WERI-Rb-1 (cell line): ENCODE measurements at regions not wholly inside any gene's neighbourhood (a gene's known extent, or its start where the extent isn't known, plus 50 kb on each side); places are given as distances from the start of the nearest gene placed in this dataset.

ENCODE experiments used
- DNase-seq: peaks from one replicate; pipeline ENCODE4 v3.0.0-alpha.2; 2020
- H3K27ac ChIP-seq: fragments of 250-450 bp; sonication (Bioruptor Pico); 2 replicates; pipeline ENCODE4 v1.5.1; 2020; ENCODE audit warnings: mild to moderate bottlenecking, moderate library complexity
- H3K27me3 ChIP-seq: fragments of 250-450 bp; sonication (Bioruptor Pico); 2 replicates; pipeline ENCODE4 v1.5.1; 2021; ENCODE audit warnings: mild to moderate bottlenecking, low read depth, moderate library complexity; ENCODE audit not compliant: insufficient read depth, severe bottlenecking
- H3K36me3 ChIP-seq: fragments of 250-450 bp; sonication (Bioruptor Pico); 2 replicates; pipeline ENCODE4 v1.5.1; 2020; ENCODE audit warnings: mild to moderate bottlenecking, moderate library complexity
- H3K4me3 ChIP-seq: 2 replicates; pipeline ENCODE4 v1.5.1; 2011; ENCODE audit warnings: low read depth, mild to moderate bottlenecking, control low read depth, low read length
- H3K9me3 ChIP-seq: fragments of 250-450 bp; sonication (Bioruptor Pico); 2 replicates; pipeline ENCODE4 v1.5.1; 2021; ENCODE audit warnings: mild to moderate bottlenecking, moderate library complexity; ENCODE audit not compliant: severe bottlenecking
- TF ChIP-seq, protein P1 (sequence below): IDR thresholded peaks from 2 replicates; pipeline ENCODE4 v1.5.1; 2011; ENCODE audit warnings: low read depth, mild to moderate bottlenecking, control low read depth, inconsistent platforms, low read length

DNA sequence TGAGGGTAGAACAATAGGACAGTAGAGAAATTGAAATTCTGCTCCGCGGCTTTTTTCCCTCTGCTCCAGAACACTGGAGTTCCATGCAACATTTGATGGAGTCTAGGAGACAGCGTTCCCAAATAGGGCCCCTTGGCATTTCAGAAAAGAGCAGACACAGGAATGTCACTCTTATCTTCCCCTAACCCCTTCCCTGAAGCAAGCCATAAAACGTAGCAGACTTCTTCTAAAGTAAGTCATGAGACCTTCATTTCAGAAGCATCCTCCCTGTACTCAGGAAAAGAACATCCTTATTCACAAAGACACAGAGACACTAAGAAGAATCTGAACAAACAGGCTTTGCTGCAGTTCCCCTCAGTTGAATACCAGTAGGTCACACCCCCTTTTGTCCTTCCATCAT lies 296.1 kb upstream of the SOX9 start:
- H3K27ac ChIP-seq: no peak overlapping the region
- peaks cover 79% of the 10 kb centered on the region for H3K27me3 ChIP-seq
- no peaks in the 10 kb centered on the region for H3K9me3 ChIP-seq
- TF ChIP-seq, protein P1, sequence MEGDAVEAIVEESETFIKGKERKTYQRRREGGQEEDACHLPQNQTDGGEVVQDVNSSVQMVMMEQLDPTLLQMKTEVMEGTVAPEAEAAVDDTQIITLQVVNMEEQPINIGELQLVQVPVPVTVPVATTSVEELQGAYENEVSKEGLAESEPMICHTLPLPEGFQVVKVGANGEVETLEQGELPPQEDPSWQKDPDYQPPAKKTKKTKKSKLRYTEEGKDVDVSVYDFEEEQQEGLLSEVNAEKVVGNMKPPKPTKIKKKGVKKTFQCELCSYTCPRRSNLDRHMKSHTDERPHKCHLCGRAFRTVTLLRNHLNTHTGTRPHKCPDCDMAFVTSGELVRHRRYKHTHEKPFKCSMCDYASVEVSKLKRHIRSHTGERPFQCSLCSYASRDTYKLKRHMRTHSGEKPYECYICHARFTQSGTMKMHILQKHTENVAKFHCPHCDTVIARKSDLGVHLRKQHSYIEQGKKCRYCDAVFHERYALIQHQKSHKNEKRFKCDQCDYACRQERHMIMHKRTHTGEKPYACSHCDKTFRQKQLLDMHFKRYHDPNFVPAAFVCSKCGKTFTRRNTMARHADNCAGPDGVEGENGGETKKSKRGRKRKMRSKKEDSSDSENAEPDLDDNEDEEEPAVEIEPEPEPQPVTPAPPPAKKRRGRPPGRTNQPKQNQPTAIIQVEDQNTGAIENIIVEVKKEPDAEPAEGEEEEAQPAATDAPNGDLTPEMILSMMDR: no peak
- H3K36me3 ChIP-seq: no peaks in the 10 kb centered on the region
- no peak overlapping the region for H3K4me3 ChIP-seq
- DNase-seq: no peak

DNA sequence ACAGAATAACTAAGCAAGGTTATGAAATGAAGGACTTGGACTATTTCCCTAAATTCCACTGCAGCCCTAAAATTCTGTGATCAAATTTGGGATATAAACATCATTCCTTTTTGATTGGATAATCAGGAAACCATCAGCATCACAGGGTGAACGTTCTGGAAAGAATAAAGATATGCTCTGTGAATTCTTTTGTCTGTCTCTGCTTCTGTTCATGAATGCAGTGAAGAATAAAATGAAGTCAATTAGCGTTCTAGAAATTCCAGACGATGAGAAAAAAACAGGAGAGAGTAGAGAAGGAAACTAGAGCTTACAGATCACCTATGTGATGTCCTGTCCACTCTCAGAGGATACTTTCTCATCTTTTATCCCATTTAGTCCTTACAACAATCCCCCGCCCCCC lies 295.1 kb upstream of the SOX9 start:
- DNase-seq: no peak
- H3K4me3 ChIP-seq: no peak overlapping the region
- no peaks in the 10 kb centered on the region for H3K9me3 ChIP-seq
- TF ChIP-seq, protein P1: no peak
- no peak overlapping the region for H3K27ac ChIP-seq
- H3K27me3 ChIP-seq: peaks cover 76% of the 10 kb centered on the region
- no peaks in the 10 kb centered on the region for H3K36me3 ChIP-seq

DNA sequence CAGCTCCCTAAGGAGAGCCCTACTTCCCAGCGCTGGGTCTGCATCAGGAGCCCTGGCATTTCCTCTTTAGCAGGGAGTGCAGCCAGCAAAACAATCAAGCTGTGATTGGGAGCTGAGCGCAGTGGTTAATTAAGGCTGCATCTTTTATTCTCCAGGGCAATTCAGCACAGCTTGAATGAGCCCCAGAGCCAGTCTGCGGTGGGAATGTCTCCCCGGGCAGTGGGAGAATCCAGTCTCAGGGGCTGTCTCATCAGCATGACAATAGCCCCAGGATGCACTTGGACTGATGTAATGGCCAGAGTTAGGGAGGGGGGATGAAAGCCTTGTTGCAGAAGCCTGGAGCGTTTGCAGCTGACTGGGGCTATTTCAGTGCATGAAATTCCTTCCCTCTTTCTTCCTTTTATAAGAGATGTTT lies 292.6 kb upstream of the SOX9 start:
- no peak overlapping the region for H3K27ac ChIP-seq
- no peaks in the 10 kb centered on the region for H3K9me3 ChIP-seq
- no peak overlapping the region for H3K4me3 ChIP-seq
- TF ChIP-seq, protein P1: no peak
- no peak for DNase-seq
- peaks cover 69% of the 10 kb centered on the region for H3K27me3 ChIP-seq
- H3K36me3 ChIP-seq: no peaks in the 10 kb centered on the region

DNA sequence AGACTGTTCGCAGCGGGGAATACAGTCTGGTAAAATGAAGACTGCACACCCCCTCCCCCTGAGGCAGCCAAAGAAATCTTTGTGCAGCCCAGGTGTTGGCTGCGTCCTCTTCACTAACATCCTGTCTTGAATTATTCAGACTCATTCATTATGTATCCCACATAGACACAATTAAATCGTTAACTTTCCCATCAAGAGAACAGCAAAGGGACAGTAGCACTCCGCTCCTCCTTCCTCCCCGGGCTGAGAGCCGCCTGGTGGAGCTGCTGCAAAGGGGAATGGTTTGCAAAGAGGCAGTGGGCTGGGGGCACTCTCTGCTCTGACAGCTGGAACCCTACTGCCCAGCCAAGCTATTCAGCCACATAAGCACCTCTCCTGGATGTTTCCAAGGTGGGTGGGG lies 290.0 kb upstream of the SOX9 start:
- Histone ChIP-seq H3K4me3 (no peak overlapping the region), H3K27ac (no peak overlapping the region), H3K27me3 (peaks cover 62% of the 10 kb centered on the region), H3K9me3 (no peaks in the 10 kb centered on the region), H3K36me3 (no peaks in the 10 kb centered on the region)
- TF ChIP-seq, protein P1: no peak
- no peak for DNase-seq

DNA sequence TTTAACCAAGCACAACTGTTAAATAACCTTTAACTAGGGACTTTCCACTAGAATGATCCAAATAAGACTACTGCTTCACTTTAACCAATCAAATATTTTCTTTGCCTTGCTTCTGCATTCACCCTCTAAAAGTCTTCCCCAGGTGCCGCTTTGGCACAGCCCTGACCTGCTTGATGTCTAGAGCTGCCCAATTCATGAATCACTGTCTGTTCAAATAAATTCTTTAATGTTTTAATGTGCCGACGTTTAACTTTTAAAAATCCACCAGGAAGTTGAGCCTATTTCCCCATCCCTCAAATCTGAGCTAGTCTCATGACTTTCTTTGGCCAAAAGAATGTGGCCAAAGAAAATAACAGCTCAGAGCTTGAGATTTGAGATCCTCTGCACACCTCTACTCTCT lies 277.8 kb upstream of the SOX9 start:
- DNase-seq: no peak
- no peaks in the 10 kb centered on the region for H3K36me3 ChIP-seq
- peaks cover 41% of the 10 kb centered on the region for H3K27me3 ChIP-seq
- H3K4me3 ChIP-seq: no peak overlapping the region
- TF ChIP-seq, protein P1: no peak
- H3K9me3 ChIP-seq: peaks cover 7% of the 10 kb centered on the region
- no peak overlapping the region for H3K27ac ChIP-seq

DNA sequence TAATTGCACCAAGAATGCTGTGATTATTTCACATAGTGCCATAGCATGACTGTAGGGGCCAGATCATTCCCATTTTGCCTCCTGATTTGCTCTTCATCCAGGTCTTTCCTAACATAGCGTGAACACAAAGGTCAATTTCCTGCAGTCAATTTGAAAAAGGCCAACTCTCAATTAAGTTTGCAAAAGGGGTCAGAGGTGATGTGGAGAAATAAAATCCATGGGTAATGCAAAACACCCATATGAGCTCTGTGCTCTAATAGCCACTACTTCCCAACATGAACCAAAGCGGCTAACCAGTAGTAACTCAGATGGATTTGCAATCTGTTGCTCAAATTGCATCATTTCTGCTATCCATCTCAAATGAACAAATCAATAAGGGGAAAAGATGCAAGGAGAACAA lies 275.5 kb upstream of the SOX9 start:
- no peak for DNase-seq
- Histone ChIP-seq H3K9me3 (peaks cover 7% of the 10 kb centered on the region), H3K36me3 (no peaks in the 10 kb centered on the region), H3K27me3 (peaks cover 29% of the 10 kb centered on the region), H3K4me3 (no peak overlapping the region), H3K27ac (no peak overlapping the region)
- TF ChIP-seq, protein P1: no peak
